LNCaP clone FGC (cell line): ENCODE measurements at regions not wholly inside any gene's neighbourhood (a gene's known extent, or its start where the extent isn't known, plus 50 kb on each side); places are given as distances from the start of the nearest gene placed in this dataset.

ENCODE experiments used
- DNase-seq: peaks from one replicate; pipeline ENCODE4 v3.0.0-alpha.2; 2011; ENCODE audit warnings: low read depth
- H3K4me3 ChIP-seq: 2 replicates; pipeline ENCODE4 v1.5.1; 2011; ENCODE audit warnings: mild to moderate bottlenecking, low read depth, low read length, control low read depth
- CTCF ChIP-seq: IDR thresholded peaks from 2 replicates; pipeline ENCODE4 v1.5.1; 2012; ENCODE audit warnings: mild to moderate bottlenecking; ENCODE audit not compliant: control insufficient read depth, insufficient read depth; ENCODE audit errors: extremely low read depth

DNA sequence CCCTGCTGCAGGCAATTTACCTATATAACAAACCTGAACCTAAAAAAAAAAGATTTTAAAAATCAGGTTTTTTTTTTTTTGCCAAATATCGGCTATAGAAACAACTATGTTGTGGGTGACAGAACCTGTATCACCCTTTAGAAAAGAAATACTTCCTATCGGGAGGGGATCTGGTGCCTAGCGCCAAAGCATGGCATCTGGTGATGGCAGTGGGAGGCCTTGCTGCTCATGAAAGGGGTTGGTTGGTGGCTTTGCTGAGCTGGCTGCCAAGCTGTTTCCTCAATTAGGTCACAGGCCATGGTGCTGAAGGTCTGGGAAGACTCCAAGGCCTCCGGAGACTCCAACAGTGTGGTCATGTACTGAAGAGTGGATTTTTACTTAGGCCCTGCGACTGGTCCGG, 328.5 kb downstream of the KLF5 start:
- no peak for TF ChIP-seq CTCF
- no peak overlapping the region for H3K4me3 ChIP-seq
- DNase-seq, result no peak

- TF ChIP-seq CTCF, result no peak
- no peak for DNase-seq
- no peak overlapping the region for H3K4me3 ChIP-seq
Measured at GRCh38 chr13:73385848-73386247, 327.0 kb downstream of the KLF5 start.

GRCh38 chr13:73372666-73373627, 314.1 kb downstream of the KLF5 start:
- H3K4me3 ChIP-seq, result no peak overlapping the region
- TF ChIP-seq CTCF, result no peak
- no peak for DNase-seq

DNA sequence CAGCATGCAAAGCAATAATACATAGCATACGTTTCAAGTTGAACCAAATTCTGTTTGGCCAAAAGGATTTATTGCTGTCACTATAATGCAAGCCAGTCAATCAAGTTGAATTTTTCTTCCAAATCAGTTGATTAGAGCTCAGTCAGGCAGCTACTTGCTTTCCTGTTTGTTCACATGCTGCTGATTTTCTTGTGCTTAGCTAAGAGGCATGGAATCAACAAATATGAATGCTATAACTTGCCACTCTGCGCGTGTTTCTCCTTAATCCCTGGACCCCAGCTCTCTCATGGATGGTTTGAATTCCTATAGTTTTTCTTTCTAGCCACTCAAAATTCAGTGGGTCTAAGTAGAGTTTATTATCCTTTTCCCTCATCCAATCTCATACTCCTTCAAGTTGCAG, 311.3 kb downstream of the KLF5 start:
- no peak overlapping the region for H3K4me3 ChIP-seq
- TF ChIP-seq CTCF, result no peak
- no peak for DNase-seq

- no peak for DNase-seq
- no peak for TF ChIP-seq CTCF
- H3K4me3 ChIP-seq, result no peak overlapping the region
Measured at GRCh38 chr13:73369095-73369494, 310.3 kb downstream of the KLF5 start.

GRCh38 chr13:73368608-73369007, 309.8 kb downstream of the KLF5 start:
- H3K4me3 ChIP-seq, result no peak overlapping the region
- TF ChIP-seq CTCF, result no peak
- DNase-seq, result no peak

GRCh38 chr13:73367886-73368285, 309.1 kb downstream of the KLF5 start:
- DNase-seq, result no peak
- no peak for TF ChIP-seq CTCF
- no peak overlapping the region for H3K4me3 ChIP-seq
